ENCODE measurements at regions not wholly inside any gene's neighbourhood (a gene's known extent, or its start where the extent isn't known, plus 50 kb on each side); places are given as distances from the start of the nearest gene placed in this dataset.

- H3K9me3 ChIP-seq: no peaks in the 10 kb centered on the region
- no peak overlapping the region for H3K4me3 ChIP-seq
- H3K36me3 ChIP-seq: no peaks in the 10 kb centered on the region
- H3K4me1 ChIP-seq: no peaks in the 10 kb centered on the region
- no peak overlapping the region for H3K27ac ChIP-seq
- H3K27me3 ChIP-seq: no peaks in the 10 kb centered on the region
- no peak for ATAC-seq
- intact Hi-C loops (cut with DNase I): no loop called here
- TF ChIP-seq CTCF (IDR thresholded peaks at IDR 0.05): no peak
- DNase-seq: no peak
These were observed 466.5 kb downstream of the UQCRFS1 start for GRCh38 chr19:28746478-28746877.

- intact Hi-C loops (cut with DNase I): no loop called here
- ATAC-seq: no peak
- no peak for DNase-seq
These were observed 468.0 kb downstream of the UQCRFS1 start for GRCh38 chr19:28744943-28745342.

GRCh38 chr19:28744014-28744413 lies 468.9 kb downstream of the UQCRFS1 start:
- TF ChIP-seq CTCF (IDR thresholded peaks at IDR 0.05): no peak
- no peak overlapping the region for H3K27ac ChIP-seq
- no peaks in the 10 kb centered on the region for H3K27me3 ChIP-seq
- H3K9me3 ChIP-seq: no peaks in the 10 kb centered on the region
- intact Hi-C loops (cut with DNase I): no loop called here
- DNase-seq: no peak
- H3K4me1 ChIP-seq: no peaks in the 10 kb centered on the region
- no peaks in the 10 kb centered on the region for H3K36me3 ChIP-seq
- no peak overlapping the region for H3K4me3 ChIP-seq
- no peak for ATAC-seq

More at GRCh38 chr19:28744943-28745342, 468.0 kb downstream of the UQCRFS1 start:
- no peaks in the 10 kb centered on the region for H3K9me3 ChIP-seq
- no peaks in the 10 kb centered on the region for H3K4me1 ChIP-seq
- TF ChIP-seq CTCF (IDR thresholded peaks at IDR 0.05): no peak
- no peaks in the 10 kb centered on the region for H3K27me3 ChIP-seq
- no peak overlapping the region for H3K4me3 ChIP-seq
- no peaks in the 10 kb centered on the region for H3K36me3 ChIP-seq
- H3K27ac ChIP-seq: no peak overlapping the region

- TF ChIP-seq CTCF (IDR thresholded peaks at IDR 0.05): peak; percentile 45 to 50
- intact Hi-C loops (cut with DNase I): loop anchor here in 1 of 2 donors (10.0 kb wide), 1 partner anchor 138 kb away; no protein-coding TSS in a partner anchor
- ATAC-seq: peak; percentile 70
- peaks cover 0 to 7% of the 10 kb centered on the region in 2 donors for H3K27me3 ChIP-seq
- no peak overlapping the region for H3K4me3 ChIP-seq
- H3K36me3 ChIP-seq: no peaks in the 10 kb centered on the region
- no peaks in the 10 kb centered on the region for H3K4me1 ChIP-seq
- no peak overlapping the region for H3K27ac ChIP-seq
- no peaks in the 10 kb centered on the region for H3K9me3 ChIP-seq
- peak in 1 of 4 donors; percentile 55 for DNase-seq
These were observed 475.7 kb downstream of the UQCRFS1 start for GRCh38 chr19:28737021-28737895.

GRCh38 chr19:28736528-28736927 lies 476.4 kb downstream of the UQCRFS1 start:
- intact Hi-C loops (cut with DNase I): loop anchor here in 1 of 2 donors (10.0 kb wide), 1 partner anchor 138 kb away; no protein-coding TSS in a partner anchor
- no peak overlapping the region for H3K27ac ChIP-seq
- H3K4me1 ChIP-seq: no peaks in the 10 kb centered on the region
- no peak overlapping the region for H3K4me3 ChIP-seq
- TF ChIP-seq CTCF (IDR thresholded peaks at IDR 0.05): no peak
- H3K9me3 ChIP-seq: no peaks in the 10 kb centered on the region
- no peaks in the 10 kb centered on the region for H3K36me3 ChIP-seq
- no peak for ATAC-seq
- H3K27me3 ChIP-seq: peaks cover 0 to 7% of the 10 kb centered on the region in 2 donors
- DNase-seq: no peak

Data from left lung (tissue), 4 donors.